ENCODE measurements at regions not wholly inside any gene's neighbourhood (a gene's known extent, or its start where the extent isn't known, plus 50 kb on each side); places are given as distances from the start of the nearest gene placed in this dataset.
A peak's percentile ranks its signal among the peaks of the same experiment; 100 is the strongest.

- intact Hi-C loops (cut with DNase I) = loop anchor here in 2 of 10 donors (5.0 to 10.0 kb wide), 2 partner anchors 64 to 87 kb away; no protein-coding TSS in a partner anchor
- peaks cover 0 to 13% (median 0%) of the 10 kb centered on the region in 9 donors for H3K27me3 ChIP-seq
- TF ChIP-seq POLR2A (IDR thresholded peaks at IDR 0.05) (no peak), CTCF (IDR thresholded peaks at IDR 0.05) (no peak)
- no peak overlapping the region for H3K4me3 ChIP-seq
- no peaks in the 10 kb centered on the region for H3K36me3 ChIP-seq
- peaks cover 0 to 24% (median 0%) of the 10 kb centered on the region in 12 donors for H3K4me1 ChIP-seq
- 87 to 90% (median 89%) methylated on average over 4 of the region's 4 CpGs for WGBS, 4 donors
- DNase-seq = no peak
- H3K27ac ChIP-seq = peak overlapping the region in 2 of 12 donors; percentile 46 to 70
- no peak for ATAC-seq
- no peaks in the 10 kb centered on the region for H3K9me3 ChIP-seq
Measured at GRCh38 chr1:19010503-19010902, 54.0 kb upstream of the IFFO2 start.

- Histone ChIP-seq H3K27me3 (peaks cover 0 to 18% (median 1%) of the 10 kb centered on the region in 9 donors), H3K9me3 (no peaks in the 10 kb centered on the region), H3K36me3 (no peaks in the 10 kb centered on the region), H3K27ac (no peak overlapping the region), H3K4me3 (no peak overlapping the region), H3K4me1 (peaks cover 0 to 24% (median 0%) of the 10 kb centered on the region in 12 donors)
- whole genome bisulfite sequencing, 4 donors = 67 to 81% (median 77%) methylated on average over 6 to 8 of the region's 8 CpGs
- ATAC-seq (no peak), DNase-seq (no peak)
- intact Hi-C loops (cut with DNase I) = loop anchor here in 2 of 10 donors (5.0 to 10.0 kb wide), 2 partner anchors 65 to 87 kb away; no protein-coding TSS in a partner anchor
- TF ChIP-seq CTCF (IDR thresholded peaks at IDR 0.05) = no peak
- TF ChIP-seq POLR2A (IDR thresholded peaks at IDR 0.05) = no peak
Measured at GRCh38 chr1:19009882-19010321, 53.4 kb upstream of the IFFO2 start.

- Histone ChIP-seq H3K27me3 (peaks cover 0 to 23% (median 2%) of the 10 kb centered on the region in 9 donors), H3K27ac (no peak overlapping the region), H3K9me3 (no peaks in the 10 kb centered on the region), H3K4me1 (peaks cover 0 to 24% (median 0%) of the 10 kb centered on the region in 12 donors), H3K36me3 (no peaks in the 10 kb centered on the region), H3K4me3 (no peak overlapping the region)
- 71 to 84% (median 75%) methylated on average over 17 of the region's 17 CpGs for WGBS, 4 donors
- DNase-seq (no peak), ATAC-seq (no peak)
- TF ChIP-seq CTCF (IDR thresholded peaks at IDR 0.05) (no peak), POLR2A (IDR thresholded peaks at IDR 0.05) (no peak)
- intact Hi-C loops (cut with DNase I) = no loop called here
Measured at GRCh38 chr1:19009126-19009881, 52.8 kb upstream of the IFFO2 start.

Measured in heart left ventricle (tissue), 16 donors.